Myocyte (in vitro differentiated cells): ENCODE measurements at regions not wholly inside any gene's neighbourhood (a gene's known extent, or its start where the extent isn't known, plus 50 kb on each side); places are given as distances from the start of the nearest gene placed in this dataset.

ENCODE experiments used
- DNase-seq: peaks from one replicate; pipeline ENCODE4 v3.0.0-alpha.2; 2012; ENCODE audit warnings: low read depth

- peak; percentile 25 for DNase-seq
Observed at GRCh38 chr10:109205929-109206585, 717.3 kb downstream of the XPNPEP1 start.

GRCh38 chr10:109203646-109204353 lies 719.5 kb downstream of the XPNPEP1 start:
- DNase-seq = no peak

- no peak for DNase-seq
Observed at GRCh38 chr10:109202111-109202510, 721.2 kb downstream of the XPNPEP1 start.

GRCh38 chr10:109200646-109201045 lies 722.7 kb downstream of the XPNPEP1 start:
- DNase-seq = no peak

- no peak for DNase-seq
Observed at GRCh38 chr10:109191823-109192222, 731.5 kb downstream of the XPNPEP1 start.

- no peak for DNase-seq
Observed at GRCh38 chr10:109191341-109191740, 732.0 kb downstream of the XPNPEP1 start.

DNA sequence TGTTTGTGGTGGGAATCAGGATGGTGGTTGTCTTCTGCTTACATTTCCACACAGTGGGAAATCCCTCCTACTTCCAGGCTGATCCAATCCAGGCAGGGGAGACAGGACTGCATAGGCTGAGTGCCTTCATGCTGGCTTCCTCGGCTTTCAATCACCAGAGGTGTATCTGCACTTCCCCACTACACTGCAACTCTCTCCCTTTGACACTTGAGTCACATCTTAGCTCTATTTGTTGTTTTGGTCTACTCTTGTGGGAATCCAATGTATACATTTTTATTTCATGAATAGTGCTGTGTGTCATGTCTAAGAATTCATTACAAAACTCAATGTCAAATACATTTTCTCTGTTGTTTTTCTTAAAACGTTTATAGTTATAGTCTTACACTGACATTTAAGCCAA lies 735.6 kb downstream of the XPNPEP1 start:
- no peak for DNase-seq

GRCh38 chr10:109183366-109183765 lies 739.9 kb downstream of the XPNPEP1 start:
- DNase-seq = no peak

- DNase-seq = peak; percentile 67
Observed at GRCh38 chr10:109178591-109178990, 744.7 kb downstream of the XPNPEP1 start.

DNA sequence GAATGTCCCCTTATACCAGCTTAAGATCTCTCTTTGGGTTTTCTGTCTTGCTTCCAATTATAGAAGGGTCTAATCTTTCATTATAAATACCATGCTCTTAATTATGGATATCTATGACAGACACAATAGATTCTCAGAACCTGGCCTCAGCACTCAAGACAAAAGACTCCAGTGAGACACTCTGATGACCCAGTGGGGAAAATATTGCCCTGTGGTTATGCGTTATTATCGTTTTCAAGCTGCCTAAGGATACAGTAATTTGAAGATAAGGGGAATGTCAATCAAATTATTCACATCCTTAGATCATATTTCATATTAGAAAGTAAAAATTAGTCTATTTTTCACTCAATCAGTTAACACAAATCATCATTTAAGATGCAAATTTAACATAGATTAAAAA lies 748.8 kb downstream of the XPNPEP1 start:
- DNase-seq = peak; percentile 15

GRCh38 chr10:109173937-109174336 lies 749.4 kb downstream of the XPNPEP1 start:
- no peak for DNase-seq

DNA sequence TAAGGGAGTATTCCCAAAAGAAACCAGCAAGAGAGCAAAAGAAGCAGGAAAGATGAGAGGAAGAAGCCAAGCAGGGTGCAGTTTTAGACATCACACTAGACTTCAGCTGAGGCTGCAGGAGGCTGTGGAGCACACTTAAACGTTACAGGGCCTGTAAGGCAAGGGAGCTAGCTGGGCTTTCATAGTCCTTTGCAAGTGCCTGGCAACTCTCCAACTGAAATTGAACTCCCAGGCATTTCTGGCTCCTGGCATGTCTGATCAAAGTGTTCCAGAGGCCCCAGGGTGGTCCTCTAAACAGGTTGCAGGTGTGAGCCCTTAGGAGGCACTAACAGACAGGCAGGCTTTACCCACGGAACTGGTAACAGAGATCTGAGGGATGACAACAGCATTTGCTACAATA lies 750.2 kb downstream of the XPNPEP1 start:
- DNase-seq = peak; percentile 36

DNA sequence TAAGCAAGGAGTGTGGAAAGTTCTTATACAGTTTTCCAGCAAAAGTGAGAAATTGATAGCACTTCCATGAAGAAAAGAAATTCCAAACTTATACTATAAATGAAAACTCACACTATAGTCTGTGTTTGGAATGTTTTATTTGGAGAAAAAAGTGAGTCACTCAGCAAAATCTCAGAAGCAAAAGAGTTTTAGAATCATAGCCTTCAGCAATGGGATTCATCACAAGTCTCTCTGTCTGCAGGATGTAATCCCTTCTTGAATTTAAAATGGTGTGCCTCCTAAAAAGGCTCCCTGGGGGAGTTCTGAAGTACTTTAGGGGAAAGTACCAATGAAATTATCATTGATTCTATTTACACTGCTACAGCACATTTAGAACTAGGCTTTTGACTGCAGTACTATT lies 756.4 kb downstream of the XPNPEP1 start:
- no peak for DNase-seq

DNA sequence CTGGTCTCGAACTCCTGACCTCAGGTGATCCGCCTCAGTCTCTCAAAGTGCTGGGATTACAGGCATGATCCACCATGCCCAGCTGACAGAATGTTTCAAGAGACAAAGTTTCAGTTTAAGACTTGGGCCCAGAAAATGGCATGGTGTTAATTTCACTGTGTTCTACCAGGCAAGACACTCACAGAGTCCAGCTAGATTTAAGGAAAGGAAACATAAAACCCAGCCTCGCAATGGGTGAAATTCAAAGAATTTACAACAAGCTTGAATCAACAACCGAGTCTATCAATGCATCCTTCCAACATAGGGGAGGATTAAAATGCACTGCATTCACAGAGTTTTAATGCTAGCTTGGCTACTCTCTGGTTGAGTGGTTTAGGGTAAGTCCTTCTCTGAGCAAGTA lies 764.0 kb downstream of the XPNPEP1 start:
- no peak for DNase-seq

DNA sequence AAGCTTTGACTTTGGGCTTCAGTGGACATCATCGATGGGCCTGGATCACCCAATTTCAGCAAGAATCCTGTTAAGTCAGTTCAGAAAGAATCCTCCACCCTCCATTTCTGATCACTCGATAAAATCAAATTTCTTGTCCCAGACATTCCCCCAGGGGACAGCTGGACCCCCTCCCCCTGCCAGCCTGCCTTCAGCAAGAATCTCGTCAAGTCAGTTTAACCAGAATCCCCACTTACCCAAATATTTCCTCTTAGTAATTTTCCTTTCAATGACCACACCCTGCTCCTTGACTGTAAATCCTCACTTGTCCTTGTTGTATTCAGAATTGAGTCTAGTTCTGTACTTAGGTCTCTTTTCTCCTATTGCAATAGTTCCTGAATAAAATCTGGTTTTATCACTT lies 766.9 kb downstream of the XPNPEP1 start:
- DNase-seq = no peak

GRCh38 chr10:109149666-109150350 lies 773.5 kb downstream of the XPNPEP1 start:
- no peak for DNase-seq

- DNase-seq = no peak
Observed at GRCh38 chr10:109127363-109127762, 795.9 kb downstream of the XPNPEP1 start.

DNA sequence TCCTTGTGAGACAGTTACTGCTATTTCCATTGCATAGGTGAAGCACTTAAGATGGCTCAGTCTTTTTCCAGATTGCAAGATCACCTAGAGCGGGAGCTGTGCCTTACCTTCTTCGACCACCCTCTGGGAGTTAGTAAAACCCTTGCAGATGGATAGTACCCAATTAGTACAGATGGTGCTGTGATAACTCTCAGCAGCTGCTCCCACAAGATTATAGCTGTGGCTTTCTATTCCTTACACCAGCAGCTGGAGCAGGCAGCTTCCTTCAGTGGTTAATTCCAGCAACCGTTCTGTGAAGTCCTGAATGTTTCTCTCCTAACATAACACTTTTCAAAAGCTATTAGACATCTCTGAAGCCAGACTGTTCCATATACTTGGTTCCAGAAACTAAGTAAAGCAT lies 796.8 kb downstream of the XPNPEP1 start:
- peak; percentile 89 for DNase-seq

- peak; percentile 66 for DNase-seq
Observed at GRCh38 chr10:109126016-109126415, 797.3 kb downstream of the XPNPEP1 start.

DNA sequence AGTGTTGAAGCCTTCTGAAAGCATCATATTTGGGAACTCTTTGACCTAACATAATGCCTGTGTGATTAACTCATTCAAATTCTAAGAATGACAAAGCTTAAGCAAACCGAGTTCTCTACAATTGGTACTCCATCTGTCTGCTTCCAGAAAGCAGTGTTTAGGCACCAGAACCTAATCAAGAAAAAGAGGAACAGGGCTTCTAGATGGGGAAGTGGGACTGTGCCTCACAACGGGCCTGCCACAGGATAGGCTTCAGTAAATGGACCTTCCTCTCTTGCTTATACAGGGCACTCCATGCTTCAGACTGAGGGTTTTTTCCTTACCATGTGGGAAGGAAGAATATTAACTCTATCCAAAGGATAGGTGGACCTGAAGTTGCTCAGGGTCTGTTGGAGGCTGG lies 808.1 kb downstream of the XPNPEP1 start:
- DNase-seq = no peak

- DNase-seq = no peak
Observed at GRCh38 chr10:109114579-109114978, 808.7 kb downstream of the XPNPEP1 start.

DNA sequence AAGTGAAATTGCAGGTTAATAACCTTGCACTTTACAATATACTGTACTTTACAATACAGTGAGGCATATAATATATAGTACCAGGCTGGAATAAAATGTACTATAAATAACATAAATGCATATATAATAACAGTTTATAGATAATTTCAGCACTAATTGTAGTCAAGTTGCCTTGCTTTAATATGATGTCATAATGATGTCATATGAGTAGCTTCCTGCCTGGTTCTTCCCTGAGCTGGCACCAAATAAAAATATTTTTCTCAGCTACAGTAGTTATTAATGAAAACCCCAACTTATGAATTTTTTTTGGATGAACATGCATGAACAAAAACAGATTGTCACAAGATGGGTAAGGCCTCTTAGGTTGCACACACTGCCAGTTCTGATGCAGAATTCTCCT lies 816.7 kb downstream of the XPNPEP1 start:
- no peak for DNase-seq

DNA sequence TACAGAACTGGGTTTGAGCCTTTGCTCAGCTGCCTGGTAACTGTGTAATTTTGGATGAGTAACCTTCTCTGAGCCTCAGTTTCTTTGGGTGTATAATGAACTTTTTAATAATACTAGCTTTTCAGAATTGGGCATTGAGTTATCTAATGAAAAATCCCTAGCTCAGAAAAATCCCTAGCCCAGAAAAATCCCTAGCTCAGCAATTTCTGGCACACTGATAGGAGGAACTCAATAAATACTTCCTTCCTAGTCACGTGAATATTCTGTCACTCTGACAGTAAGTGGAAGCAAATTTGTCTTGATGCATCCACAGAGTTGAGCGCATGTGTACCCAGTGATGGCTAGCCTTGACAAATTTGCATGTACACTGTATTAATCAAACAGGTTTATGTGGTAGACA lies 817.6 kb downstream of the XPNPEP1 start:
- no peak for DNase-seq
